SKM-1 treated with dmso at 0.1 percent for 144 hours (cell line): ENCODE measurements at regions not wholly inside any gene's neighbourhood (a gene's known extent, or its start where the extent isn't known, plus 50 kb on each side); places are given as distances from the start of the nearest gene placed in this dataset.

Experiments
- DNase-seq: peaks from one replicate; lab custom pipeline; 2025; ENCODE audit not compliant: unreplicated experiment; lab: John Stamatoyannopoulos, UW

DNA sequence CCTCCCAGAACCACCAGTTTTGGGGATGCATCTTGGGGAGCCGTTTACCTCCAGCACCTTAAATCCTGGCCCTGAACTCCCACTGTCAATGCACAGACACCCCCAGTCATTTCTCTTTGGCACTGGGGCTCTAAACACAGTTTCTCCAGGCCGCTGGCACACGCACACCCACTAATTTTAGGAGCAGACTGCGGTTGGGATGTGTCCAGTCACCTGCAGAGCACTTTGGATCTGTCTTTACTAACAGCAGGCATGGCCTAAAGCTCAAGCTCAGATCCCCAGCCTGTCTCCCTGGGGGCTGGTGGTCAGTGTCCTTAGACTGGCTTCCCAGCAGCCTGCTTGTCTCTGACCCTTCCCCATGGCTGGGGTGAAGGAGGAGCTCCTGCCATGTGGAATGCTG, 49.9 kb downstream of the SYNE3 start:
- DNase-seq, result no peak

DNA sequence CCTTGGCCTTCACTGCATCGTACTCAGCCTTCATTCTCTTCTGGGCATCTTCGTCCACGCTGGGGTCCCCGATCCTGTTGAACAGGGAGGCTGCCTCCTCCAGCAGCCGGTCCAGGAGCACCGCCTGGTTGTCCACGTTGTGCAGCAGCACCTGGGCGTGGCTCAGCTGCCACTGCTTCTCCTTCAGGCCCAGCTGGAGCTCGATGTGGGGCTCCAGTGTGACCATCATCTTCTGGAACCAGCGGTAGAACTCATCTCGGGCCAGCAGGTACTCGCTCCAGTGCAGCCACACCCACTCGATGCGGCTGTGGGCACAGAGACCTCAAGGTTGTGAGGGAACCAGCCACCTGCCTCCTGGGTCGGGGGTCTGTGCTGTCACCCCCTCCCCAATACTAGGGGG, 50.5 kb downstream of the SYNE3 start:
- DNase-seq, result no peak

DNA sequence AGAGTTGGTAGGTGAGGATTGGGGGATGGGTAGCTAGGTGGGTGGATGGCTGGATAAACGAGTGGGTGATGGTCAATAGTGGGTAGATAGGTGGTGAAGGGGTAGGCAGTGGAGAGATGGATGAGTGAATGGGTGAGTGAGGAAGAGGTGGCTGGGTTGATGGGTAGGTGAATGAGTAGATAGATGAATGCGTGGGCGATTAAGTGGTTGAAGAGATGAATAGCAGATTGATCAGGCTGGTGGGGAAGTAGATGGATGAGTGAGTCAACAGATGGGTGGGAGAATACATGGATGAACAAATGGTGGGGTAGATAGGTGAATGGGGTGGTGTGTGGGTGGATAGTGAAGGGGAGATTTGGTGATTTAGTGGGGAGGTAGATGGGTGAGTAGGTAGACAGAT, 51.1 kb downstream of the SYNE3 start:
- no peak for DNase-seq

DNA sequence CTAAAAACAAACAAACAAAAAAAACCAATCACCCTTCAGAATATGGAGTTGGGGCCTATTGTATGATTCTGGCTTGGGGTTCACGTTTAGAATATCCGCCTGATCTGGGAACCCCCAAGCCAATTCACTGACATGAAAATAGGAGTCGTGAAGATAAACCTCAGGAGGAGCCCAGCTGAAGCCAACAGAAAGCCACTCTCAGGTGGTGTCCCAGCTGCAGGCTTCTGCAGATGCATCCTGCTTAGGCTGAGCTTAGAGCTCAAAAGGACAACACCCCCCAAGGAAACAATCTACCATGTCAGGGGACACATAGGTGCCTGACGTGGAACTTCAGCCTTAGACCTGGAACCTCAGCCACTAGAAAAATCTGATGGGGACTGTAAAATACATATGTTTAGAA, 51.9 kb downstream of the SYNE3 start:
- no peak for DNase-seq

- no peak for DNase-seq
Observed at GRCh38 chr14:95464103-95464502, 52.3 kb downstream of the SYNE3 start.

GRCh38 chr14:95463171-95463901, 53.1 kb downstream of the SYNE3 start:
- no peak for DNase-seq

- no peak for DNase-seq
Observed at GRCh38 chr14:95462491-95462890, 54.0 kb downstream of the SYNE3 start.

GRCh38 chr14:95460647-95461478, 55.6 kb downstream of the SYNE3 start:
- DNase-seq, result no peak

GRCh38 chr14:95458906-95459305, 57.5 kb downstream of the SYNE3 start:
- no peak for DNase-seq

GRCh38 chr14:95458459-95458858, 58.0 kb downstream of the SYNE3 start:
- DNase-seq, result no peak

DNA sequence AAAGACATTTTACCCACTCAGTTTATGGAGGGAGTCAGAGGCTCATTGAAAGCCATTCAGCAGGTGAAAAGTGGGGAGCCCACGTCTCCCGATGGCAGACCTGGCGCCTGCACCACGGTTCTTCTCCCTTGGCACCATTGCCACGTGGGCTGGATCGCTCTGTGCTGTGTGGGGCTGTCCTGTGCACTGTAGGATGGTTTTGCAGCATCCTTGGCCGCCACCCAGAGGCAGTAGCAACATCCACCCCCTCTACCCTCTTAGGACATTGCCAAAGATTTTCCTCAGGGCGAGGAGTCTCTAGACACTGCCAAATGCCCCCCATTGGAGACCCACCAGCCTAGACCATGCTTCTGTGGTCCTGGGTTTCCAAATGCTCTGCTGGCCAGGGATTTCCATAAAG, 60.2 kb downstream of the SYNE3 start:
- DNase-seq, result no peak

DNA sequence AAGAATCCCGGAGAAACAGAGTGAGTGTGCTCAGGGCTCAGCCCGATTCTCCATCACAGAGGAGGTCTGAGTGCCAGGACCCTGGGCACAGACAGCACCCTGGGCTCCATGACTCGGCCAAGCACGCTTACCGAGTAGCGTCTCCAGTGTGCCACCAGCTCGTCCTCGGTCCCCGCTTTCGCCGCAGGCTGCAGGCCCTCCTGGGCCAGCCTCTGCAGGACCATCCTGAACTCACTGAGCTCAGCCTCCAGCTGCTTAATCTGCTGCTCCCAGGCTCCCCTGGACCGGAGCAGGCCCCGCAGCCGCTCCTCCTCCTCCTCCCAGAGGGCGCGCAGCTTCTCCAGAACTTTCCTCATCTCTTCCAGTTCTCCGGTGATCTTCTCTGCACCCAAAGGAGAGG, 61.2 kb downstream of the SYNE3 start:
- DNase-seq, result no peak

GRCh38 chr14:95453713-95453980, 62.8 kb downstream of the SYNE3 start:
- no peak for DNase-seq

- DNase-seq, result no peak
Observed at GRCh38 chr14:95452893-95453712, 63.3 kb downstream of the SYNE3 start.

DNA sequence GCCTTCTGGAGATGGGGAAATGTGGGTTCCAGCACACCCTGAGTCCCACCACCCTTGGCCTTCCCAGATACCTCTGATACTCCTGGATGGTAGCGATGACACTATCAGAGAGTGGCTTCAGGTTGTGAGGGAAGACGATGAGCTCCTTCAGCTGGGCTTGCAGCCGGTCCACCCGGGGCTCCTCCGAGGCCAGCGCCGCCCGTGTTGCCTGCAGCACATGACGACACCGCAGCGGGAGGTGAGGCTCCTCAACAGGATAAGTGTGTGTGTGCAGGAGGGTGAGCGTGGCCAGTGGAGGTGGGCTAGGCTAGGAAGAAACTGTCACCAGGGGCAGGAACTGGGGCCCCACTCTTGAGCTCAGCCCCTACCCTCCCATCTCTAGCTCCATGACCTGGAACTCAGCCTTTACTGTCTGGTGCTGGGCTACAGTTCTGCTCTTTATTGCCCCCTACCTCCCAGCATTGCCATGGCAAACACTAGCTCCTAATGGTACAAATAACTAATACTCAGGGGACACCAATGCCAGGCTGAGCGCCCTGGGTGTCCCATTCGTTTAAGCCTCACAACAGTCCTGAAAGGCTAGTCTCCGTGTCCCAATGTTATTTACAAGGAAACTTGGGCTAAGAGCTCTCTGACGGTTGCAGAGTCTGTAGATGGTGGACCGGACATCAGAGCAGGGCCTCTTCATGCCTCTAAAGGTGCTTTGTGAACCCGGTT, 64.1 kb downstream of the SYNE3 start:
- no peak for DNase-seq

DNA sequence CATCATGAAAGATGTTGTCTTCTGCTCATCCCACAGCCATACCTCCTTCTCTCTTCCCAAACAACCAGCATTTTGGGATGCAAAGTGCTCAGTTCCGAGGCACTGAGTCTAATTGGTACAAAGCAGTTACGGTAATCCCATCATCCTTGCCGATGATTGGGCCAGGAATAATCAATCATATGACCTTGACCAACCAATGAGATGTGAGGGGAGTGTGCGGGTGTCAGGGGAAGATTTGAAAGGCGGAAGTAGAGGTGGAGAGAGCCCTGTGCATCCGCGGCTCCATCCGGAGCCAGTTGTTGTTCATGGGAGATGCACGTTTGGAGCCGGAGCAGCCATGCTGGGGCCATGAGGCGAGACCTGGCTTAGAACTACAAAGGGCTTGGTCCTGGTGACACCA, 67.3 kb downstream of the SYNE3 start:
- DNase-seq, result no peak

- no peak for DNase-seq
Observed at GRCh38 chr14:95446470-95446869, 70.0 kb downstream of the SYNE3 start.

- DNase-seq, result no peak
Observed at GRCh38 chr14:95445676-95446075, 70.8 kb downstream of the SYNE3 start.

DNA sequence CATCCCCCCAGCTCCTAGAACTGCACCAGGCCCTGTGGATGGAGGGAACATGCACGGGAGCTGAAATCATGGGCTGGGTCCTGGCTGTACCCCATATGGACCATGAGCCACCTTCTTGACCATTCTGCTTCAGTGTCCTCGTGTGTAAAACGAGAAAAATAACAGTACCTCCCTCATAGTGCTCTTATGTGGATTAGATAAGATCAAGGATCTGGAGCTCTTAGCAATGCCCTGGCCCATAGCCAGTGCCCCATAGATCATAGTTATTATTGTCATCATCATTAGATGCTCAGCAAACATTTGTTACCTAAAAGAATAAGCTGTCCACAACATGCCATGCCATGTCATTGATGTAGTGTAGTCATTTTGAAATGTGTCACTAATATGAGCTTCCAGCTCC, 71.3 kb downstream of the SYNE3 start:
- no peak for DNase-seq

GRCh38 chr14:95444132-95445129, 72.0 kb downstream of the SYNE3 start:
- DNase-seq, result no peak
